ENCODE measurements at regions not wholly inside any gene's neighbourhood (a gene's known extent, or its start where the extent isn't known, plus 50 kb on each side); places are given as distances from the start of the nearest gene placed in this dataset.

GRCh38 chr3:111373861-111374260 is 168.1 kb upstream of the CD96 start:
- H3K36me3 ChIP-seq (ENCODE audit: control insufficient read depth in 4 of 4, insufficient read depth in 4 of 4, low read length in 4 of 4), result no peaks in the 10 kb centered on the region
- ATAC-seq (ENCODE audit: insufficient read depth, low FRiP score), result no peak
- H3K9ac ChIP-seq (ENCODE audit: insufficient read depth in 1 of 2, low read length in 2 of 2), result no peak overlapping the region
- H3K4me3 ChIP-seq, result no peak overlapping the region
- no peak for TF ChIP-seq CTCF (IDR thresholded peaks at IDR 0.05; ENCODE audit: control extremely low read depth, extremely low read depth)
- H3K4me1 ChIP-seq (ENCODE audit: control insufficient read depth in 5 of 5, insufficient read depth in 5 of 5, low read length in 5 of 5), result no peaks in the 10 kb centered on the region
- peaks cover 0 to 18% (median 8%) of the 10 kb centered on the region in 4 donors for H3K9me3 ChIP-seq (ENCODE audit: control insufficient read depth in 4 of 4, insufficient read depth in 3 of 4, low read length in 3 of 4)
- no peak overlapping the region for H3K27ac ChIP-seq (ENCODE audit: low read depth in 1 of 2, low read length in 1 of 2)
- no peak for DNase-seq
- H3K27me3 ChIP-seq (ENCODE audit: control insufficient read depth in 3 of 3, insufficient read depth in 3 of 3, low read length in 2 of 3), result no peaks in the 10 kb centered on the region

GRCh38 chr3:111385971-111386495 is 156.0 kb upstream of the CD96 start:
- Histone ChIP-seq H3K4me1 (ENCODE audit: control insufficient read depth in 5 of 5, insufficient read depth in 5 of 5, low read length in 5 of 5) (no peaks in the 10 kb centered on the region), H3K4me3 (no peak overlapping the region), H3K27me3 (ENCODE audit: control insufficient read depth in 3 of 3, insufficient read depth in 3 of 3, low read length in 2 of 3) (no peaks in the 10 kb centered on the region), H3K9ac (ENCODE audit: insufficient read depth in 1 of 2, low read length in 2 of 2) (no peak overlapping the region), H3K27ac (ENCODE audit: low read depth in 1 of 2, low read length in 1 of 2) (no peak overlapping the region), H3K9me3 (ENCODE audit: control insufficient read depth in 4 of 4, insufficient read depth in 3 of 4, low read length in 3 of 4) (no peaks in the 10 kb centered on the region), H3K36me3 (ENCODE audit: control insufficient read depth in 4 of 4, insufficient read depth in 4 of 4, low read length in 4 of 4) (no peaks in the 10 kb centered on the region)
- DNase-seq (no peak), ATAC-seq (ENCODE audit: insufficient read depth, low FRiP score) (no peak)
- 74 to 90% methylated on average over 4 of the region's 4 CpGs for WGBS, 2 donors
- TF ChIP-seq CTCF (IDR thresholded peaks at IDR 0.05; ENCODE audit: control extremely low read depth, extremely low read depth), result no peak

GRCh38 chr3:111392894-111393398 is 149.1 kb upstream of the CD96 start:
- no peak for ATAC-seq (ENCODE audit: insufficient read depth, low FRiP score)

More at GRCh38 chr3:111392894-111393398, 149.1 kb upstream of the CD96 start:
- Histone ChIP-seq H3K36me3 (ENCODE audit: control insufficient read depth in 4 of 4, insufficient read depth in 4 of 4, low read length in 4 of 4) (no peaks in the 10 kb centered on the region), H3K9ac (ENCODE audit: insufficient read depth in 1 of 2, low read length in 2 of 2) (no peak overlapping the region), H3K9me3 (ENCODE audit: control insufficient read depth in 4 of 4, insufficient read depth in 3 of 4, low read length in 3 of 4) (peaks cover 0 to 5% (median under 1%) of the 10 kb centered on the region in 4 donors), H3K4me1 (ENCODE audit: control insufficient read depth in 5 of 5, insufficient read depth in 5 of 5, low read length in 5 of 5) (no peaks in the 10 kb centered on the region), H3K27me3 (ENCODE audit: control insufficient read depth in 3 of 3, insufficient read depth in 3 of 3, low read length in 2 of 3) (no peaks in the 10 kb centered on the region), H3K27ac (ENCODE audit: low read depth in 1 of 2, low read length in 1 of 2) (no peak overlapping the region), H3K4me3 (no peak overlapping the region)
- WGBS, 2 donors, result 55 to 70% methylated on average over 2 of the region's 2 CpGs
- no peak for TF ChIP-seq CTCF (IDR thresholded peaks at IDR 0.05; ENCODE audit: control extremely low read depth, extremely low read depth)
- no peak for DNase-seq
